ENCODE measurements at regions not wholly inside any gene's neighbourhood (a gene's known extent, or its start where the extent isn't known, plus 50 kb on each side); places are given as distances from the start of the nearest gene placed in this dataset.

- TF ChIP-seq CTCF (IDR thresholded peaks at IDR 0.05), result no peak
- Histone ChIP-seq H3K27me3 (no peaks in the 10 kb centered on the region), H3K9me3 (no peaks in the 10 kb centered on the region), H3K4me1 (ENCODE audit: control insufficient read depth in 1 of 2, insufficient read depth in 1 of 2, low read depth in 1 of 2, low read length in 1 of 2) (no peaks in the 10 kb centered on the region), H3K4me3 (ENCODE audit: low read depth in 1 of 2, low read length in 1 of 2) (no peak overlapping the region), H3K27ac (no peak overlapping the region), H3K36me3 (no peaks in the 10 kb centered on the region)
Observed at GRCh38 chr4:178082906-178083305, 640.7 kb upstream of the AGA start.

GRCh38 chr4:178083968-178084367 lies 641.7 kb upstream of the AGA start:
- Histone ChIP-seq H3K4me1 (ENCODE audit: control insufficient read depth in 1 of 2, insufficient read depth in 1 of 2, low read depth in 1 of 2, low read length in 1 of 2) (no peaks in the 10 kb centered on the region), H3K4me3 (ENCODE audit: low read depth in 1 of 2, low read length in 1 of 2) (no peak overlapping the region), H3K36me3 (no peaks in the 10 kb centered on the region), H3K27ac (no peak overlapping the region), H3K9me3 (no peaks in the 10 kb centered on the region), H3K27me3 (no peaks in the 10 kb centered on the region)
- no peak for TF ChIP-seq CTCF (IDR thresholded peaks at IDR 0.05)

- no peak for TF ChIP-seq CTCF (IDR thresholded peaks at IDR 0.05)
- Histone ChIP-seq H3K27me3 (no peaks in the 10 kb centered on the region), H3K27ac (no peak overlapping the region), H3K4me3 (ENCODE audit: low read depth in 1 of 2, low read length in 1 of 2) (no peak overlapping the region), H3K4me1 (ENCODE audit: control insufficient read depth in 1 of 2, insufficient read depth in 1 of 2, low read depth in 1 of 2, low read length in 1 of 2) (no peaks in the 10 kb centered on the region), H3K36me3 (no peaks in the 10 kb centered on the region), H3K9me3 (no peaks in the 10 kb centered on the region)
Observed at GRCh38 chr4:178086320-178086719, 644.1 kb upstream of the AGA start.

GRCh38 chr4:178090640-178091411 lies 648.6 kb upstream of the AGA start:
- TF ChIP-seq CTCF (IDR thresholded peaks at IDR 0.05), result no peak
- Histone ChIP-seq H3K36me3 (no peaks in the 10 kb centered on the region), H3K4me1 (ENCODE audit: control insufficient read depth in 1 of 2, insufficient read depth in 1 of 2, low read depth in 1 of 2, low read length in 1 of 2) (no peaks in the 10 kb centered on the region), H3K27ac (no peak overlapping the region), H3K27me3 (no peaks in the 10 kb centered on the region), H3K9me3 (no peaks in the 10 kb centered on the region), H3K4me3 (ENCODE audit: low read depth in 1 of 2, low read length in 1 of 2) (no peak overlapping the region)

GRCh38 chr4:178102139-178102538 lies 659.9 kb upstream of the AGA start:
- H3K4me3 ChIP-seq (ENCODE audit: low read depth in 1 of 2, low read length in 1 of 2), result no peak overlapping the region
- H3K27ac ChIP-seq, result no peak overlapping the region
- no peaks in the 10 kb centered on the region for H3K36me3 ChIP-seq
- no peak for TF ChIP-seq CTCF (IDR thresholded peaks at IDR 0.05)
- H3K9me3 ChIP-seq, result no peaks in the 10 kb centered on the region
- no peaks in the 10 kb centered on the region for H3K27me3 ChIP-seq
- H3K4me1 ChIP-seq (ENCODE audit: control insufficient read depth in 1 of 2, insufficient read depth in 1 of 2, low read depth in 1 of 2, low read length in 1 of 2), result no peaks in the 10 kb centered on the region
